ENCODE measurements at regions not wholly inside any gene's neighbourhood (a gene's known extent, or its start where the extent isn't known, plus 50 kb on each side); places are given as distances from the start of the nearest gene placed in this dataset.

GRCh38 chr5:169467041-169467771 lies 116.4 kb upstream of the SPDL1 start:
- no peak for TF ChIP-seq CTCF (IDR thresholded peaks at IDR 0.05; ENCODE audit: extremely low read depth in 1 of 2, insufficient read depth in 1 of 2, low read depth in 1 of 2, low read length in 2 of 2)
- no peak for TF ChIP-seq MAX (IDR thresholded peaks at IDR 0.05; ENCODE audit: insufficient read depth, insufficient read length)
- TF ChIP-seq FOS (IDR thresholded peaks at IDR 0.05; ENCODE audit: borderline replicate concordance, insufficient read depth, low read length), result no peak
- no peak for TF ChIP-seq POLR2AphosphoS5 (IDR thresholded peaks at IDR 0.05; ENCODE audit: insufficient read depth, low read depth, low read length)
- TF ChIP-seq POLR2A (IDR thresholded peaks at IDR 0.05; ENCODE audit: low read depth, low read length), result no peak
- no peak for TF ChIP-seq EZH2 (IDR thresholded peaks at IDR 0.05; ENCODE audit: borderline replicate concordance, low read depth, low read length, severe bottlenecking)
- TF ChIP-seq JUN (IDR thresholded peaks at IDR 0.05; ENCODE audit: borderline replicate concordance, insufficient read depth, insufficient read length, low read depth), result no peak
- TF ChIP-seq MYC (IDR thresholded peaks at IDR 0.05; ENCODE audit: low read depth, low read length), result no peak

All from endothelial cell of umbilical vein (primary cell).